ENCODE measurements at regions not wholly inside any gene's neighbourhood (a gene's known extent, or its start where the extent isn't known, plus 50 kb on each side); places are given as distances from the start of the nearest gene placed in this dataset.

GRCh38 chr21:32122082-32122481 lies 156.8 kb downstream of the MIS18A start (continued):
- TF ChIP-seq ZNF280B (CRISPR knock-in tag; IDR thresholded peaks at IDR 0.05) (no peak), MCM5 (IDR thresholded peaks at IDR 0.05; ENCODE audit: low read depth) (no peak), SREBF1 (IDR thresholded peaks at IDR 0.05; ENCODE audit: borderline replicate concordance, low read depth, low read length) (no peak), ZNF24 (IDR thresholded peaks at IDR 0.05) (no peak), NFRKB (IDR thresholded peaks at IDR 0.05; ENCODE audit: low read depth) (no peak)

- ATAC-seq: no peak
- intact Hi-C loops (cut with micrococcal nuclease) (no loop called here), in situ Hi-C loops (cut with MboI) (no loop called here)
- TF ChIP-seq BCLAF1 (IDR thresholded peaks at IDR 0.05; ENCODE audit: borderline replicate concordance in 1 of 2, control insufficient read depth in 1 of 2, low read depth in 2 of 2, low read length in 1 of 2) (no peak), U2AF1 (optimal IDR thresholded peaks at IDR 0.05; ENCODE audit: low read depth, low read length) (no peak), TFE3 (CRISPR knock-in tag; IDR thresholded peaks at IDR 0.05) (peak; percentile 43; the same call in 1 of the 2 replicates)
- Histone ChIP-seq H3K4me2 (ENCODE audit: insufficient read depth, low read length) (no peak overlapping the region), H3K36me3 (ENCODE audit: control insufficient read depth, insufficient read depth, low read length) (no peaks in the 10 kb centered on the region), H3K27ac (ENCODE audit: extremely low read depth, low read depth, low read length) (no peak overlapping the region), H3K9me3 (replicated peaks; ENCODE audit: control insufficient read depth, insufficient read depth, low read depth, low read length) (no peaks in the 10 kb centered on the region), H3K27me3 (ENCODE audit: control insufficient read depth in 2 of 2, insufficient read depth in 2 of 2, low read length in 2 of 2) (peaks cover 4% of the 10 kb centered on the region in 2 experiments; a peak in 3 of 5 replicates), H3K4me1 (replicated peaks in 1 of 2; ENCODE audit: control insufficient read depth in 2 of 2, insufficient read depth in 2 of 2, low read length in 2 of 2) (no peaks in the 10 kb centered on the region), H4K20me1 (replicated peaks; ENCODE audit: control insufficient read depth, insufficient read depth, low read length) (no peaks in the 10 kb centered on the region), H3K9ac (ENCODE audit: insufficient read depth in 1 of 2, low read depth in 2 of 2, low read length in 2 of 2) (no peak overlapping the region), H3K9me1 (ENCODE audit: control insufficient read depth, insufficient read depth, low read length) (no peaks in the 10 kb centered on the region), H2AFZ (ENCODE audit: low read depth, low read length) (no peak overlapping the region), H3K4me3 (no peak overlapping the region), H3K79me2 (ENCODE audit: control insufficient read depth, insufficient read depth, low read length) (no peaks in the 10 kb centered on the region)
- no TSS peak for BruUV-seq (replicated peaks)
- POLR2A ChIA-PET: no interaction called here
- no peak for DNase-seq (ENCODE audit: extremely low read depth in 1 of 4, low spot score in 3 of 4)
- FAIRE-seq: no peak
- CTCF ChIA-PET (ENCODE audit: low intra/inter-chr PET ratio): no interaction called here
- 0% methylated on average over 3 of the region's 3 CpGs for WGBS (ENCODE audit: insufficient coverage, low coverage, missing lambda C conversion rate)
Observed at GRCh38 chr21:32120230-32120629, 158.6 kb downstream of the MIS18A start.
